ENCODE measurements at regions not wholly inside any gene's neighbourhood (a gene's known extent, or its start where the extent isn't known, plus 50 kb on each side); places are given as distances from the start of the nearest gene placed in this dataset.

DNA sequence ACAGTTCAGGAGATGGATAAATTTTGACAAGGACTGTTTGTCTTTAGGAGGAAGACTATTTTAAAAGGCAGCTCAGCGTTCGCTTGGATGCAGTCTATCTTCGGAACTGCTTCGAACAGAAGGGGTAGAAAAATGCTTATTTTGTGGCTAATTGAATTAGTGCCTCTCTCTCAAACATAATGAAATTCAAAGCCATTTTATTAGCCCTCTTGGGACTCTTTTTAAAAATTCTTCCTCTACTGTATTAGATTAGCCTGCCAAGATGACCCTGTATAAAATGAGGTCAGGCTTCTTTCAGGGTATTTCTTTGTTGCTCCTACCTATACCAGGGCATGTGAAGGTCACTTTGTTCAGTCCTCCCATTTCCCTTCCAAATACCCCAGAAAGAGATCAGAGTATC, 379.2 kb upstream of the NFE2L3 start:
- TF ChIP-seq EZH2 (IDR thresholded peaks at IDR 0.05; ENCODE audit: low read depth), result no peak
- no peak for TF ChIP-seq CTCF (conservative IDR thresholded peaks at IDR 0.05)
